Right hindlimb (tissue), 1 donor: ENCODE measurements at regions not wholly inside any gene's neighbourhood (a gene's known extent, or its start where the extent isn't known, plus 50 kb on each side); places are given as distances from the start of the nearest gene placed in this dataset.
"Not testable (repeated sequence)": the region's sequence is repeated elsewhere in the genome, so short reads cannot be mapped to it uniquely, and the experiment has no call there.

Experiments
- DNase-seq: peaks from one replicate; pipeline ENCODE4 v3.0.0-alpha.2; 2018

DNA sequence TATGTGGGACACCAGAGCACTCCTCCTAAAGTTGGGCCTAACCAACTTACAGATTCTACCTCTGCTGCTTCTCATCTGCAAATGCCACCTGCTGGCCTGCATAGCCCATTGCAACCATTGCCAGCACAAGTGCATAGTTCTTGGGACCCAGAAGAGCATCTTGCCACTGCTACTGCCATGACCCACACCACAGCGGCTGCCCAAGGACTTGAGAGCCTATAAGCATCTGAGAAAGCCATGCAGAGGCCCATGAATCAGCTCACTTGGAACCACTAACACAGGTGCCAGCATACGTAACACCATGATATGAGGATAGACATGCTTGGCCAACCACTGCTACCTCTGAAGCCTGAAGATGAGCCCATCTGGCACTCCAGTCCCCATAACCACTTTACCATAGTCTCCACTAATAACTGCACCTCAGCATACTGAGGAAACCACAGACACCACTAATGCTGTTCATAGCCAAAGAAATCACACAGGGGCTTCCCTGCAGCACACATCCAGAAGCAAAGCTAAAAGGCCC, 258.1 kb upstream of the AGTR2 start:
- no peak for DNase-seq

DNA sequence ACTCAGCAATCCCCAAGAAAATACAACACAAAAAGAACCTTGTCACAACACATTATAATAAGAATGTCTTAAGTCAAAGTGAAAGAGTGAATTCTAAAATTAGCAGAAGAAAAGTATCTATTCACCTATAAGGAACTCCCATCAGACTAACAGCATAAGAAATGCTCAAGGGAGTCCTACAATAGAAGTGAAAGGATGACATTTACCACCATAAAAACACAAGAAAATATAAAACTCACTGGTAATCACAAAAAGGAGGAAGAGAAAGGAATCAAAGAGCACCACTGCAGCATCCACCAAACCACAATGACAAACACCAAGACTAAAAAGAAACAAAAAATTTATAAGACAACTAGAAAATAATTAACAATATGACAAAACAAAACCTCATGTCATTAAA, 257.0 kb upstream of the AGTR2 start:
- DNase-seq = no peak

DNA sequence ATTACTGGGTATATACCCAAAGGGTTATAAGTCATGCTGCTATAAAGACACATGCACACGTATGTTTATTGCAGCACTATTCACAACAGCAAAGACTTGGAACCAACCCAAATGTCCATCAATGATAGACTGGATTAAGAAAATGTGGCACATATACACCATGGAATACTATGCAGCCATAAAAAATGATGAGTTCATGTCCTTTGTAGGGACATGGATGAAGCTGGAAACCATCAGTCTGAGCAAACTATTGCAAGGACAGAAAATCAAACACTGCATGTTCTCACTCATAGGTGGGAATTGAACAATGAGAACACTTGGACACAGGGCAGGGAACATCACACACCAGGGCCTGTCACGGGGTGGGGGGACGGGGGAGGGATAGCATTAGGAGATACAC, 254.9 kb upstream of the AGTR2 start:
- DNase-seq = not testable (repeated sequence)

DNA sequence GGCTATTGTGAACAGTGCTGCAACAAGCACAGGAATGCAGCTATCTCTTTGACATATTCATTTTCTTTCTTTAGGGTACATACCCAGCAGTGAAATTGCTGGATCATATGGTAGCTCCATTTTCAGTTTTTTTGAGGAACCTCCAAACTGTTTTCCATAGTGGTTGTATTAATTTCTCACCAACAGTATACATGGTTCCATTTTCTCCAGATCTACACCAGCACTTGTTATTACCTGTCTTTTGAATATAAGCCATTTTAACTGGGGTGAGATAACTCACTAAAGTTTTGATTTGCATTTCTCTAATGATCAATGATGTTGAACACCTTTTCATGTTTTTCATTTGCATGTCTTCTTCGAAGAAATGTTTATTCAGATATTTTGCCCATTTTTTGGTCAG, 241.1 kb upstream of the AGTR2 start:
- DNase-seq = no peak

DNA sequence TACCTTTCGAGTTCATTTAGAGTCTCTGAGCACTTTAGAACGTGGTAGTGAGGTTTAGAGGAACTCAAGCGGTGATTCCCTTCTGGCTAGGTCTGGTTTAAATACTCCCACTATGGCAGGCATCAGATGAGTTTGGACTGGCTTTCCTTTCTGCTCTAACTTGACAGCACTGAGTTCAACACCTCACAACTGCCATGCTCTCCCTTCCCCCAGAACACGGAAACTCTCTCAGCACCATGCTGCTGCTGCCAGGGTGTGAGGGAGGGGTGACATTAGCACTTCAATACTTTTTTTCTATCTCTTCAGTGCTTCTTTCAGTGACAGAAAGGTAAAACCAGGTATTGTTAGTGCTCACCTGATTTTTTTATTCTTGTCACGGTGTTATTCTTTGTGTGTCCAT, 234.5 kb upstream of the AGTR2 start:
- DNase-seq = no peak

DNA sequence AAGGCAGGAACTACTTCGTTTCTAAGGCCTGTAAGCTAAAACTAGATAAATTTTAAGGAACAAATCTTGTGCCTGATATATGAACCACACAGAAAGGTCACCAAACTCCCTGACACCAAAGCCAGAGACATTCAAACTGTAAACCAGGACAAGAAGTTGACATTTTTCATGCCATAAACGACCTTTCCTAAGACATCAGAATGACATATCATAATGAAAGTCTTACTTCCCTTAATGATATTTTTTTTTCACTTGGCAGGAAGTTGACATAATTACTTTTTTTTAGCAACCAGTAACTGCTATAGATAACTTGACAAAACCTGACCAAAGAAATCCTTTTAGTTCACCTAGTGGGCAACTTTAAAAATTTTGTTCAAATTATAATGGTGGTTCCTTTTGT, 231.5 kb upstream of the AGTR2 start:
- no peak for DNase-seq

DNA sequence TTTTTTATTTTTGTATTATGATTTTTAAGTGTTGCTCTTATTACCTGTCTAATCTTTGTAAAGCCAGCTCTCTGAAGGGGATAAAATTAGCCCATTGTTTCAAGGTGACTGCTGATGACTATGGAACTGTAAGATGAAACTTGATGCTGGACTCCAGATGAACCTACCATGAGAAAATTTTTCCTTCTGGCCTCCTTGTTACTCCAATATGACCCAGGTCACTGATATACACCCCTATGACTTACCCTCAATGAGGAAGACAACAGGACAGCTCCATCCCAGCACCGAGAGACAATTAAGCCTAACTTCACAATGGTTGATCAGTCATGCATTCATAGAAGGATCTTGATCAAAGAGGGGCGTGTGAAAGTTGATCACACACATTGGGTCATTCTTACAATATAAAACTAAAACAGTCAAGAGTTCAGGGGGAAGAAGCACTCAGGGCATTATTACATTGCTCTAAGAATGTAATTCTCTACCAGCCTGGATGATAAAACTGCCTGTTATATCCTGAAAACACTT, 230.8 kb upstream of the AGTR2 start:
- DNase-seq = no peak

DNA sequence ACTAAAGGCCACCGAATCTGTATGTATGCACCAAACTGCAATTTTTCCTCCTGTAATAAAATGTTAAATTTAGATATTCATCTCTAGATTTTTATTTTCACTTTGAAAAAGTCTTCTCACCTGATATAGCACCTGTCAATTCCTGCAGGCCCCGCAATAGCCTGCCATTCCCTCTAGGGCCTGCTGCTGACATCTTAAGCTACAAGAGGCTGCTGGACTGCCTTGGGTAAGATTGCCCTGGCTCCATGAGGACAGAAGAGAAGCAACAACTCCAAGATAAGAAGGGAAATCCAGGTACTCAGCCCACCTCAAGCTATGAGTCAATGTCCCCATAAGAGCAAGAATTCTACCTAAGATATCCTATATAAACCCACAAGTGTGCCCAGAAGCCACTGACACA, 230.2 kb upstream of the AGTR2 start:
- no peak for DNase-seq

DNA sequence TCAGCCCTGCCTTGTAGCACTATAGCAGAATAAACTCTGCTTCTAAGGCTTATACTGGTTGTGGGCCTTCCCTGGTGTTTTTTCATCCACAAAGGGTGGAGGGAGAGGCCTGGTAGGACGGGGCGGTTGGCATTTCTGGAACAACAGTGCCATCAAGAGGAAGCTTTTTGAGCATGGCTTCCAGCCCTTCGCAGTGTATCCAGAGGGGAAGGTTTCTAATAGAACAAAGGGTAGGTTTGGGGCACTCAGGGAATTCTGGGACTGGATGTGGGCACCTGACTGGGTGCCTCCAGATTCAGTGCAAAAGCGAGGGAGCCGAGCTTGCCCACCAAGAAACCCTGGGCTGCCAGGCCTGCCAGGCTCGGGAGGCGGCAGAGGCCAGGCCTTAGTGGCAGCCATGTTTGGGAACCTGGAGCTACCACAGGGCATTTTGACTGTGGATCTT, 229.6 kb upstream of the AGTR2 start:
- DNase-seq = no peak

DNA sequence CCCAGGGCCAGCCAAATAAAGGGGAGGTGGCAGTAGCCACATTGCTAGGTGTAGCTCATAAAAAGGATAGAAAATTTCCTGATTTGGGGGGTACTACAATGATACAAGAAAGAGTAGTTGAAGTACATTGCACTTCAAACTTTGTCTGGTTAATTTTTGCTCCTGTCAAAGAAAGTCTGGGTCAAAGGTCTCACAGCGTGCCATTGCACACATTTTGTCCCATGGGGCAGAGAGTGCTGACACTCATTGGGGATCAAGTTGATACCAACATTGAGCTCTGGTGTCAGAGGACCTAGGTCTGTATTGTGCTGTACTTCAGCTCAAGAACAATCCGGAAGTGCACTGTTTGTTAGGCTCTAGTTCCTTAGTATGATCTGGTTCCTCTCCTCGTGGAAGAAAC, 229.2 kb upstream of the AGTR2 start:
- no peak for DNase-seq

DNA sequence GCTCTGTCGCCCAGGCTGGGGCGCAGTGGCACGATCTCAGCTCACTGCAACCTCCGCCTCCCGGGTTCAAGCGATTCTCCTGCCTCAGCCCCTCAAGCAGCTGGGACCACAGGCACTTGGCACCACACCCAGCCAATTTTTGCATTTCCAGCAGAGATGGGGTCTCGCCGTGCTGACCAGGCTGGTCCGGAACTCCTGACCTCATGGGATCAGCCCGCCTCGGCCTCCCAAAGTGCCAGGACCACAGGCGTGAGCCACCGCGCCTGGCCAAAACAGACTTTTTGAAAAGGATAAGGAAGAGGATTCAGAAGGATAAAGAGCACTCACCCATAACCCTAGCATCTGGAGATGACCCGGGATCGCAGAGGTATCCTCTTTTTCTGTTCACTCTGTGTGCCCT, 224.5 kb upstream of the AGTR2 start:
- no peak for DNase-seq

DNA sequence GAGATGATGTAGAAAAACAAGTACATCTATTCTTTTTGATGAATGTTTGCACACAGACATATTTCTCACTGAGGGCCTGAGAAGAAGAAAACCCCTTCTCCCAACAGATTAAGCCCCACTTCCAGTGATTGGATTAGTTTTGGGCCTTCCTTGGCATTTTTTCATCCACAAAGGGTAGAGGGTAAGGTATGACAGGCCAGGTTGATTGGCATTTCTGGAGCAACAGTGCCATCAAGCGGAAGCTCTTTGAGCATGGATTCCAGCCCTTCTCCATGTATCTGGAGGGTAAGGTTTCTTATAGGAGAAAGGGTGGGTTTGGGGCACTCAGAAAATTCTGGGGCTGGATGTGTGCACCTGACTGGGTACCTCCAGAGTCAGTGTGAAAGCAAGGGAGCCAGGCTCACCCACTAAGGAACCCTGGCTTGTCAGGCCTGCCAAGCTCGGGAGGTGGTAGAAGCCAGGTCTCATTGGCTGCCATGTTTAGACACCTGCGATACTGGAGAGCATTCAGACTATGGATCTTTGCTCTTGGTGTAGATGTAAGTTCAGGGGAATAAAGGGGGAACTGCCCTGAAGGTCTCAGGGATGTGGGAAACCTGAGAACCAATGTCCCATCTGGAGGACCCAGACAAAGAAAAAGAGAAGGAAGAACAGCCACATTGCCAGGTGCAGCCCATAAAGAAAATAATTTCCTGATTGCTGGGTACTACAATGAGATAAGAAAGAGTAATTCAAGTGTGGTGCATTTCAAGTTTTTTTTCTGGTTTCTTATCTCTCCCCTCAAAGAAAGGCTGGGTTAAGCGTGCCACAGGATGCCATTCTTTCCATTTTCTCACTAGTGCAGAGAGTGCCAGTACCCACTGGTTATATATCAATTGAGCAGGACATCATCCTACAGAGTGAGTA, 222.3 kb upstream of the AGTR2 start:
- DNase-seq = no peak

DNA sequence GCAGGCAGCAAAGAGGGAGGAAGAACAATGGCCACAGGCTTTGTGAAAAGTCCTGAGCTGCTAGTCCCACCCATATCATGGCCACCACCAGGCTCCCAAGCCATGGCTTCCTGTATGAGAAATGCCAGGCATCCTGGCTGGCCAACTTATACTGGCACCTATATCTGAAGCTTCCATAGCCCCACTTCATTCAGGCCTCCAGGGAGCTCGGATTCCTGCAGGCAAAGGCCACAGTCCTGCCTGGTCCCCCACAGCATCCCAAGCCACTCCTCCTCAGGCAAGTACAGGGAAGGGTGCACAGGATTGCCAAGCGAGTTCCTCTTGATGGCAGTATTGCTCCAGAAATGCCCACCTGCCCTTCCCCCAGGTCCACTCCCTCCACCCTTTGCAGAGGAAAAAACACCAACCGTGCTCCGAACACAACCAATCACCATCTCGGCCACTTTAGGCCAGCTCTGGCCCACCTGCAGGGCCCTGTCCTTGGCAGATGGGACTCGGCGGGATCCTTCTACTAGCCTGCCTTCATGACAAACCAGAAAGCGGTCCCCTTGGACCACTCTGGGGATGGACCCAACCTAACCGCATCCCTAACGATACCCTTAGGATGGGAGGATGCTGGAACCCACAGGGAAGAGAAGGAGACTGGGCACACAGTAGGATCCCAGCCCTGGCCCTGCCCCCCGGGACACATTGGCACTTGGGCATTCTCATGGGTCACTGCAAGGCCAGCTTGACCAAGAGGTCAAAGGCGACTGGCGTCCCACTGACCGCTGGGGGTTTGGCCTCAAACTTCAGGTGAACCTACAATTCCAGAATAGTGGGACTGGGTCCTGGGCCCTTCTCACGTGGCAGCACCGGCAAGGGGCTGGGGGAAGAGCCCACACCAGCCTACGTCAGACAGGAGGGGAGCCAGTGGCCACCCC, 220.4 kb upstream of the AGTR2 start:
- DNase-seq = no peak

DNA sequence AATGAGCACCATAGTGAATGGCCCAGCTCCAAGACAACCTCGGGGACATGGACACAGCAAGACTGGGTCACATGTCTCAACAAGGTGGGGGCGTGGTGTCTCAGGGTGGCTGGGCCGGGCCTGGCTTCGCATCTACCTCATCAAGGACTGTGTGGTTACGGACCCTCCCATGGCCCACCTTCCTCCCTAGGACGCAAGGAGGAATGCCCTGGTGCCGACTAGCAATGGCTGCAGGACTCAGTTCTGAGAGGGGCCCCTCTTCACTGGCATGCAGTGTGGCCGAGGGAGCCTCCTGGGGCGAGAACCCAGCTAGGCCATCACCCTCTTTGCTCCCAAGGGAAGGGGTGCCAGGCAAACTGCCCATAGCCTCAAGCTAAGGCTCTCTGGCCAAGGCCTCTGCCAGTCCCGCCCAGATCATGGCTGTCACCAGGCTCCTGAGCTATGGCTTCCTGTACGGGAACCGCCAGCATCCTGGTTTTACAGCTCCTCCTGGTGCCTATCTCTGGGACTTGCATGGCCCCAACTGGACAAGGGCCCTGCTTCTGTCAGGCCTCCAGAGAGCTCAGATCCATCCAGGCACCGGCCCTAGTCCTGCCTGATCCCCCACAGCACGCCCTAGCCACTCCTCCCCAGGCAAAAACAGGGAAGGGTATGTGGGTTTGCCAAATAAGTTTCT, 218.0 kb upstream of the AGTR2 start:
- no peak for DNase-seq

DNA sequence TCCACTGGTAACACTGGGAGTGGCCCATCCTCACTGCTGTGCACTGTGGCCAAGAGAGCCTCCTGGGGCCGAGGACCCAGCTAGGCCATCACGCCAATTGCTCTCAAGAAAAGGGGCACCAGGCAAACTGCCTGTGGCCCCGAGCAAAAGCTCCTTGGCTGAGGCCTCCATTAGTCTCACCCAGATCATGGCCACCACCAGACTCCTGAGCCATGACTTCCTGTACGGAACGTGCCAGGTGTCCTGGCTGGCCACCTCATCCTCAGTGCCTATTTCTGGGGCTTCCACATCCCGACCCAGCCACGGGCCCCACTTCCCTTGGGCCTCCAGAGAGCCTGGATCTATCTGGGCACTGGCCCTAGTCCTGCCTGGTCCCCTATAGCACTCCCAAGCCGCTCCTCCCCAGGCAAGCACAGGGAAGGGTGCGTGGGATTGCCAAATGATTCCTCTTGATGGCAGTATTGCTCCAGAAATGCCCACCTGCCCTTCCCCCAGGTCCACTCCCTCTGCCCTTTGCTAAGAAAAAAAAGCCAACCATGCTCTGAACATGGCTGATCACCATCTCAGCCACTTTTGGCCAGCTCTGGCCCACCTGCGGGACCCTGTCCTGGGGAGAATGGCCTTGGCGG, 212.6 kb upstream of the AGTR2 start:
- DNase-seq = no peak

DNA sequence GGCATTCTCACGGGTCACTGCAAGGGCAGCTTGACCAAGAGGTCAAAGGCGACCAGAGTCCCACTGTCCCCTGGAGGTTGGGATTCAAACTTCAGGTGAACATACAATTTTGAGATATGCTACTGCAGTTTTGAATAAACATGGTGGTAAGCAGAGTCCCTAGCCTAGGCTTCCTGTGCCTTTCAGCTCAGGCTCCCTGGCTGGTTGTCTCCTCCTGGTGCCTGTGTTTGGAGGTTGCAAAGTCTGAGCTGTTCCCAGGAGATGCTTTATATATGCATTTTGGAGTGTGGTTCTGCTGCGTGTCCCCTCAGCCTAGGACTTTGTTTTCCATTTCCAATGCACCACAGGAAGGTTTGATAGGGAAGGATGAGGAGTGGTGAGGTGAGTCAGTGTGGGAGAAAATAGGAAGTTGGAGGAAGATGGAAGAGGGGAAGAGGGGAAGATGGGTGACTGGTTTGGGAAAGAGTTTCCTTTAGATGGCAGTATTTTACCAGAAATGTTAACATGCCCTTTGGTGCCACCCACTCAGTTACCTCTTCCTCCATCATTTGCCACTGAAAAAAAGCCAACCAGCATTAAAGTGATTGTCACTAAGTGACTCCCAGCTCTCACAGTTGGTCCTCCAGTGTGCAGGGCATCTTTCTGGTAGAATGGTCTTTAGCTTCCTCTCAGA, 211.7 kb upstream of the AGTR2 start:
- no peak for DNase-seq

DNA sequence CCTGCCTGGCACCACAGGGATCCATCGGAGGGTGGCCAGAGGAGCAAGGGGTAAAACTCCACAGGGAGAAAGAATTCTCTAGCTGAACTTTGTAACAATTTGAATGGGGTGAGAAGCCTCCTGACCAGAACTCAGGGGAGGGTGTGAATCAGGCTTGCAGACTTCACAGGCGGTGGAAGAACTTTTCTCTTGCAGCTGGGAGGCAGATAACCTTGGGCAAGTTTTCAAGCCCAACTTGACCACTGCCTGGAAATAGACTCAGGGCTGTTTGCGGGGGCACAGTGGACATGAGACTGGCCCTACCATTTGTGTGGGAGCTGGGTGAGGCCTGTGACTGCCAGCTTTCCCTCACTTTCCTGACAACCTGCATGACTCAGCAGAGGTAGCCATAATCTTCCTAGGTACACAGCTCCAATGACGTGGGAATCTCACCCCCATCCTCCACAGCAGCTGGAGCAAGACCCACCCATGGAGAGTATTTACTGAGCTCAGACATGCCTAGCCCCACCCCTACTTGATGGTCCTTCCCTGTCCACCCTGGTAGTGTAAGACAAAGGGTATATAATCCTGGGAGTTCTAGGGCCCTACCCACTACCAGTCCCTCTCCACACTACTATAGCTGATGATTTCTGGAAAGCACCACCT, 210.0 kb upstream of the AGTR2 start:
- no peak for DNase-seq

DNA sequence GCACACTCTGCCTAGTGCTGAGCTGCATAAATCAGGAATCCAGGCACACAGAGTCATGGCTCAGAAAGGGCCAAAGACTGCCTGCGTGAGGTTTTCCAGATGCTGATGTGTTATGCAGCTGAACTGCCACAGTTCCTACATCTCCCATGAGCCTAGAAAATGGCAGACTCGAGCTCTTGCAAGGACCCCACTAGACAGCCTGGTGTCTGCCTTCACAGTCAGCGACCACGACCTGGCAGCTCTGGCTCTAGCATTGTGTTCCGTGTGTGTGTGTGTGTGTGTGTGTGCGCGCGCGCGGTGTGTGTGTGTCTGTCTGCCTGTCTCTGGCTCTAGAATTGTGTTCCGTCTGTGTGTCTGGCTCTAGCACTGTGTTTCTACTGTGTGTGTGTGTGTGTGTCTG, 203.6 kb upstream of the AGTR2 start:
- no peak for DNase-seq

DNA sequence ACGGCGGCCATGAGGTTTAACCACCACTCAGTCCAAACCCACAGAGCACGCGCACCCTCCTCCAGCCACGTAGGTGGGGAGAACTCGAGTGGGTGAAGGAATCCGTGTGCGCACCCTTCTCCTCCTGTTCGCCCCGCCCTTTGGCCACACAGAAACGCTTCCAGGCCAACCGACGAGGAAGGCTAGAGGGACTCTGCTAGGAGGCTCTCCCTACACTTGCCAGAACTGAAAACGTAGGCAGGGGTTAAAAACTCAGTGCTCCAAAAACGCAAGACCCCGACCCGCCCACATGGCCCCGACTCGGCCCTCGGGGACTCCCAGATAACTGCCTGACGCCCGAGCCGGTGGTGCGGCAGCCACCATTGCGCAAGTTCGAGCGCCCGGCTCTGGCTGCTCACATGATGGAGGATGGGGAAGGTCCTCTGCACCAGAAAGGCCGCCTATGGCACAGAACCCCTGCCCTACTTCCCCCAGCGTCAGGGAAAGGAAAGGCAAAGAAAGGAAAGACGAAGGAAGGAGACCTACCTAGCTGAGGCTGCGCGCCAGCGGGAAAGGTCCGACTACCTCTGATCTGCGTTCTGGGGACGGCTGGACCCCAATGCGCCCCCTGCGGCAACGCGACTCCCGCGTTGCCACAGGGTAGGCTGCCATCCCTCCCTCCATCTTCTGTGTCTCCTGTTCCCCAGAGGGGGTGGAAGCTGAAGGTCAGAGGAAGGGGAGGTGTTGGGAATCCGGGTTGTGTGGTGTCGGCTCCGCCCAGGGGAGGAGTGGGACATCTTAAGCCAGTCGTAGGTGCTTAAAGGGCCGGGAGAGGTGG, 201.9 kb upstream of the AGTR2 start:
- peak; percentile 65 for DNase-seq

DNA sequence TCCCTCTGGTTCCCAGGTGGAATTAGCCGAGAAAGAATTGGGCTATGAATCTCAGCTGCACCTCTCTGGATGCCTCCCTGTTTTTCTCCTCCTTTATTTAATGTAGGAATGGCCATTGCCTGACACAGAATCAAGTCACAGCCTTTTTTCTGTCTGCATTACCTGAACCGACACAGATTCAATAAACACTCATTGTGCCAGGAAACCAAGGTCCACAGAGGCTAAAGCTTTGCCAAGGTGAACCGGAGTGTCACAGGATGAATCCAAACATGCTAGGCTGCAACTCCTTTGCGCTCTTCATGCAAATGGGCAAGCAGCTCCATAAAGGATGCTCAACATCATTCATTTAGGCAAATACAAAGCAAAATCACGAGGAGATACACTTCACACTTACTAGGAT, 199.8 kb upstream of the AGTR2 start:
- no peak for DNase-seq
